ENCODE measurements at regions not wholly inside any gene's neighbourhood (a gene's known extent, or its start where the extent isn't known, plus 50 kb on each side); places are given as distances from the start of the nearest gene placed in this dataset.

DNA sequence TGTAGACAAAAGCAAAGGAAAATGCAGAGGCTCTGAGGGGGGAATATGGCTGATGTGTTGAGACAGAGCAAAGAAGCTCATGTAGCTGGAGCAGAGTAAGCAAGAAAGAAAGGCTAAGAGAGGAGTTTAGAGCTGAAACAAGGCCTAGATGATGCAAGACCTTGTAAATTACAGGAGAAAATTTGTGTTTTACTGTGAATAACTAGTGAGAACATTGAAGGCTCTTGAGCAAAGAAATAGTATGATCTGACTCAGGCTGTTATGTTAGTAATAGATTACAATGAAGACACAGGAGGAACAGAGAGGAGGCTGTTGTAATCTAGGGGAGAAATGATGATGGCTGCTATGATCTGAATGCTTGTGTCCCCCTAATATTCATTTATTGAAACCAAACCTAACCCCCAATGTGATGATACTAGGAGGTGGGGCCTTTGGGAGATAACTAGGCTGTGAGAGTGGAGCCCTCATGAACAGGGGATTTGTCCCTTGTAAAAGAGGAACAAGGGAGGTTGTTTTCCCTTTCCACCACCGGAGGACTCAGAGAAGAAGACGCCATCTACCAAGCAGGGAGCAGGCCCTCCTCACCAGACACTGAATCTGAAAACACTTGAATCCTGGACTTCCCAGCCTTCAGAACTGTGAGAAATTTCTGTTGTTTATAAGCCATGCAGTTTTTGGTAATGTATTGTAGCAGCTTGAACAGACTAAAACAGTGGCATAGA is 394.9 kb downstream of the HTR7 start:
- no peaks in the 10 kb centered on the region for H3K4me1 ChIP-seq (ENCODE audit: control insufficient read depth in 2 of 2, insufficient read depth in 2 of 2, low read length in 2 of 2)
- Mint-ChIP-seq H3K9me3 (peaks cover 0 to 3% (median 0%) of the 10 kb centered on the region in 11 donors), H3K27me3 (peaks cover 0 to 4% (median 0%) of the 10 kb centered on the region in 5 donors), H3K4me3 (no peak overlapping the region), H3K36me3 (no peaks in the 10 kb centered on the region), H3K27ac (no peak overlapping the region), H3K4me1 (no peaks in the 10 kb centered on the region)
- H3K27ac ChIP-seq (ENCODE audit: low read depth, low read length): no peak overlapping the region
- CTCF ChIA-PET: no interaction called here
- POLR2A ChIA-PET: no interaction called here
- H3K9me3 ChIP-seq (ENCODE audit: control insufficient read depth in 2 of 3, low read length in 3 of 3): no peaks in the 10 kb centered on the region
- H3K27me3 ChIP-seq (ENCODE audit: control insufficient read depth in 2 of 2, insufficient read depth in 2 of 2, low read length in 2 of 2): no peaks in the 10 kb centered on the region
- no peak for ATAC-seq
- H3K4me3 ChIP-seq (ENCODE audit: low read length): no peak overlapping the region
- intact Hi-C loops (cut with micrococcal nuclease): no loop called here
- no peak for DNase-seq
- H3K36me3 ChIP-seq (ENCODE audit: control insufficient read depth in 2 of 3, insufficient read depth in 3 of 3, low read length in 3 of 3): no peaks in the 10 kb centered on the region

DNA sequence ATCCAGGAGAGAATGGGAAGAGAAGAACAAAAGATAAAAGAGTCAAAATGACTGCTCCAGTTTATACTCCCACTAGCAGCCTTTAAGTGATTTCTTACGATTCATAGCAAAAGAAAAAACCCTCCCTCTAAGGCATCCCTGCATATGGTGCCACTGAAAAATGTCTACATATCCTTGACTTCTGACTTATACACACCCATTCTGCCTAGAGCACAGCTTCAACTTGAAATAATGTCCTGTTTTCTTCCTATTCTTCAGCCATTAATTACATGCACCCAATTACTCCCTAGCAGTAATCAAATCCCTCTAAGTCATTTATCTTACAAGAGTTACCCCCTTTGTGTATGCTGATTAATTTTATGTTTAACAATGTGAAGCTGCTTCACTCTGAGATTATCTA is 393.5 kb downstream of the HTR7 start:
- H3K9me3 ChIP-seq (ENCODE audit: control insufficient read depth in 2 of 3, low read length in 3 of 3): no peaks in the 10 kb centered on the region
- no peak overlapping the region for H3K27ac ChIP-seq (ENCODE audit: low read depth, low read length)
- H3K4me1 ChIP-seq (ENCODE audit: control insufficient read depth in 2 of 2, insufficient read depth in 2 of 2, low read length in 2 of 2): no peaks in the 10 kb centered on the region
- intact Hi-C loops (cut with micrococcal nuclease): no loop called here
- H3K4me3 Mint-ChIP-seq: no peak overlapping the region
- H3K36me3 ChIP-seq (ENCODE audit: control insufficient read depth in 2 of 3, insufficient read depth in 3 of 3, low read length in 3 of 3): no peaks in the 10 kb centered on the region
- H3K27me3 ChIP-seq (ENCODE audit: control insufficient read depth in 2 of 2, insufficient read depth in 2 of 2, low read length in 2 of 2): no peaks in the 10 kb centered on the region
- peaks cover 0 to 4% (median 0%) of the 10 kb centered on the region in 11 donors for H3K9me3 Mint-ChIP-seq
- DNase-seq: no peak
- H3K36me3 Mint-ChIP-seq: no peaks in the 10 kb centered on the region
- H3K4me3 ChIP-seq (ENCODE audit: low read length): no peak overlapping the region
- no peaks in the 10 kb centered on the region for H3K27me3 Mint-ChIP-seq
- ChIA-PET POLR2A (no interaction called here), CTCF (no interaction called here)
- no peaks in the 10 kb centered on the region for H3K4me1 Mint-ChIP-seq
- ATAC-seq: no peak
- no peak overlapping the region for H3K27ac Mint-ChIP-seq

DNA sequence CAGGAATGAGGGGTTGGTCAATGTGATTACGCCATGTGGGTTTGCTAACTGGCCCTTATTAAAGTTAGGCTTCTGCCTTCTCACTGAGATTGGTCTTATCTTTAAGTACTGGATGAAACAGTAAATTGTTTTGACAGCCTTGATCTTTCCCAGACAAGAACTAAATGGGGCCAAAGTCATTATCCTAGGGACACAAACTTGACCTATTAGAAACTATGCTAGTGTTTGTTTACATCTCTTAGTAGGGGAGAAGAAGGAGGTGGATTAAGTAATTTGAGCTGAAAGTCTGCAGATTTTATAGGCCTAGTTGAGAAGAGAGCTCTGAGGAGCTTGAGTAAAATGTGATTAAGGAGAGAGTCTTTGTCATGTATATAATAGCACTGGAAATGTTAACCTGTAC is 386.9 kb downstream of the HTR7 start:
- H3K4me1 Mint-ChIP-seq: no peaks in the 10 kb centered on the region

DNA sequence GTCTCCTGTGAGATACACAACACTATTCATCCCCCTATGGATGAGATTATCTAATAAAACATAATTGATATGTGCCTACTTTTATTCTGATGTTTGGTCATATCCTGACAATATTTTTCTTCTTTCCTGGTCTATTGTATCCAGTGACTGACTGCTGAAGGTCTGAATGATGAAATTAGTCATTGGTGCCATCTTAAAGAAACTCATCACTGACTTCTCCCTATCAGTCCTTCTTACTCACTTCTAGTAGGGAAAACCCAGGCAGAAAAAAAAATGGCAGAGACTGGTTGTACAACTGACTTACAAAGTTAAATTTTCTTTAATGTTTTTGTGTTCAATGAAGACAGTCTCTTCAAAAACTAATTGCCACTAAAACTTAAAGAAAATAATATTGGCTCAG is 377.4 kb downstream of the HTR7 start:
- Histone ChIP-seq H3K4me1 (ENCODE audit: control insufficient read depth in 2 of 2, insufficient read depth in 2 of 2, low read length in 2 of 2) (no peaks in the 10 kb centered on the region), H3K9me3 (ENCODE audit: control insufficient read depth in 2 of 3, low read length in 3 of 3) (no peaks in the 10 kb centered on the region), H3K27me3 (ENCODE audit: control insufficient read depth in 2 of 2, insufficient read depth in 2 of 2, low read length in 2 of 2) (no peaks in the 10 kb centered on the region), H3K27ac (ENCODE audit: low read depth, low read length) (no peak overlapping the region), H3K4me3 (ENCODE audit: low read length) (no peak overlapping the region), H3K36me3 (ENCODE audit: control insufficient read depth in 2 of 3, insufficient read depth in 3 of 3, low read length in 3 of 3) (no peaks in the 10 kb centered on the region)
- H3K4me3 Mint-ChIP-seq: no peak overlapping the region
- no peaks in the 10 kb centered on the region for H3K36me3 Mint-ChIP-seq
- CTCF ChIA-PET: no interaction called here
- peaks cover 0 to 13% (median 0%) of the 10 kb centered on the region in 11 donors for H3K9me3 Mint-ChIP-seq
- no peak overlapping the region for H3K27ac Mint-ChIP-seq
- H3K4me1 Mint-ChIP-seq: no peaks in the 10 kb centered on the region
- ATAC-seq (no peak), DNase-seq (no peak)
- POLR2A ChIA-PET: no interaction called here
- H3K27me3 Mint-ChIP-seq: no peaks in the 10 kb centered on the region
- intact Hi-C loops (cut with micrococcal nuclease): no loop called here

More for the DNA sequence above, 386.9 kb downstream of the HTR7 start:
- ChIA-PET POLR2A (no interaction called here), CTCF (no interaction called here)
- intact Hi-C loops (cut with micrococcal nuclease): no loop called here
- H3K4me1 ChIP-seq (ENCODE audit: control insufficient read depth in 2 of 2, insufficient read depth in 2 of 2, low read length in 2 of 2): no peaks in the 10 kb centered on the region
- ATAC-seq (no peak), DNase-seq (no peak)
- no peak overlapping the region for H3K27ac Mint-ChIP-seq
- no peak overlapping the region for H3K4me3 Mint-ChIP-seq
- H3K9me3 Mint-ChIP-seq: peaks cover 0 to 8% (median 3%) of the 10 kb centered on the region in 11 donors
- no peaks in the 10 kb centered on the region for H3K9me3 ChIP-seq (ENCODE audit: control insufficient read depth in 2 of 3, low read length in 3 of 3)
- H3K36me3 ChIP-seq (ENCODE audit: control insufficient read depth in 2 of 3, insufficient read depth in 3 of 3, low read length in 3 of 3): no peaks in the 10 kb centered on the region
- no peaks in the 10 kb centered on the region for H3K27me3 Mint-ChIP-seq
- H3K36me3 Mint-ChIP-seq: no peaks in the 10 kb centered on the region
- no peaks in the 10 kb centered on the region for H3K27me3 ChIP-seq (ENCODE audit: control insufficient read depth in 2 of 2, insufficient read depth in 2 of 2, low read length in 2 of 2)
- H3K4me3 ChIP-seq (ENCODE audit: low read length): no peak overlapping the region
- H3K27ac ChIP-seq (ENCODE audit: low read depth, low read length): no peak overlapping the region

DNA sequence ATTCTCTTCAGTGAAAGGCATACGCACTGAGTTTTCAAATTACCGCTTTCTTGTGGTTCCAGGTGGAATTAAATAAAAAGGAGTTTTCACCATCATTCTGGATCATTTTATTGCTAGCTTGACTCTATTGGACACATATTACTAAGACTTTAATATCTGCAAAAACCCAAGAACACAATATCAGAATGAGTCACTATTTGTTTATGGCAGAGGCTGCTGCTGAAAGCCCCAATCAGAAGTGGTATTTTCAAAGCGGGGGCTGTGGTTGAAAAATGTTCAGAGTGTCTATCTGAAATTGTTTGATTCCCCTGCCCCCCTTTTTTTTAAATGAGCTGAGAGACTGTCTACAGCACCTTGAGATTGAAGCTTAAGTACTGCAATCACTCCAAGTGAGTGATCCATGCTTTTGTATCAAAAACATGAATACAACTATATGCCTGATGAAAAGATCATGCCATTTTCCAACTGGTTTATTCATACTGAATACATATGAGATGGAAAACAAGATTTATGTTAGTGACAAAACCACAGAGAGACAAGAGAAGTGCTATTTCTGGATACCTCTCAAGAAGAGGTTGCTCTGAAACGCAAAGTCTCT is 376.4 kb downstream of the HTR7 start:
- ATAC-seq (no peak), DNase-seq (no peak)
- no peaks in the 10 kb centered on the region for H3K27me3 Mint-ChIP-seq
- CTCF ChIA-PET: no interaction called here
- no peaks in the 10 kb centered on the region for H3K36me3 ChIP-seq (ENCODE audit: control insufficient read depth in 2 of 3, insufficient read depth in 3 of 3, low read length in 3 of 3)
- intact Hi-C loops (cut with micrococcal nuclease): no loop called here
- no peaks in the 10 kb centered on the region for H3K9me3 ChIP-seq (ENCODE audit: control insufficient read depth in 2 of 3, low read length in 3 of 3)
- no peaks in the 10 kb centered on the region for H3K4me1 Mint-ChIP-seq
- H3K27ac ChIP-seq (ENCODE audit: low read depth, low read length): no peak overlapping the region
- H3K9me3 Mint-ChIP-seq: peaks cover 0 to 13% (median 0%) of the 10 kb centered on the region in 11 donors
- no peaks in the 10 kb centered on the region for H3K4me1 ChIP-seq (ENCODE audit: control insufficient read depth in 2 of 2, insufficient read depth in 2 of 2, low read length in 2 of 2)
- no peaks in the 10 kb centered on the region for H3K36me3 Mint-ChIP-seq
- POLR2A ChIA-PET: no interaction called here
- no peak overlapping the region for H3K4me3 Mint-ChIP-seq
- no peak overlapping the region for H3K4me3 ChIP-seq (ENCODE audit: low read length)
- no peaks in the 10 kb centered on the region for H3K27me3 ChIP-seq (ENCODE audit: control insufficient read depth in 2 of 2, insufficient read depth in 2 of 2, low read length in 2 of 2)
- no peak overlapping the region for H3K27ac Mint-ChIP-seq

DNA sequence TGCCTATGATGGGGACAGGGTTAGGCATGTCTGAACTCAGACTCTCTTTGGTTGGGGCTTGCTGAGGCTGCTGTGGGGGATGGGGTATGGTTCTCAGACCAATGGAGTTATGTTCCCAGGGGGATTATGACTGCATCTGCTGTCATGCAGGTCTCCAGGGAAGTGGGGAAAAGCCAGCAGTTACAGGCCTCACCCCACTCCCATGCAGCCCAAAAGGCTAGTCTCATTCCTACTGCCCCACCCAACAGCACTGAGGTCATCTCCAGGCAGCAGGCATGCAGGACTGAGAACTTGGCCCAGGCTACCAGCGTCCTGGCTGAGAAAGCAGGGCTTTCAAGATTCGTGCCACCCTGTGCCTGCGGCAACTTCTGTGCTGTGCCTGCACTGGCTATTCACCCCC is 373.3 kb downstream of the HTR7 start:
- H3K36me3 ChIP-seq (ENCODE audit: control insufficient read depth in 2 of 3, insufficient read depth in 3 of 3, low read length in 3 of 3): no peaks in the 10 kb centered on the region
- no peaks in the 10 kb centered on the region for H3K4me1 ChIP-seq (ENCODE audit: control insufficient read depth in 2 of 2, insufficient read depth in 2 of 2, low read length in 2 of 2)
- ATAC-seq (no peak), DNase-seq (no peak)
- Mint-ChIP-seq H3K9me3 (peaks cover 0 to 13% (median 0%) of the 10 kb centered on the region in 11 donors), H3K4me3 (no peak overlapping the region), H3K27me3 (peaks cover 0 to 9% (median 0%) of the 10 kb centered on the region in 5 donors), H3K27ac (no peak overlapping the region), H3K36me3 (no peaks in the 10 kb centered on the region), H3K4me1 (no peaks in the 10 kb centered on the region)
- H3K9me3 ChIP-seq (ENCODE audit: control insufficient read depth in 2 of 3, low read length in 3 of 3): no peaks in the 10 kb centered on the region
- no peaks in the 10 kb centered on the region for H3K27me3 ChIP-seq (ENCODE audit: control insufficient read depth in 2 of 2, insufficient read depth in 2 of 2, low read length in 2 of 2)
- POLR2A ChIA-PET: no interaction called here
- CTCF ChIA-PET: no interaction called here
- H3K4me3 ChIP-seq (ENCODE audit: low read length): no peak overlapping the region
- no peak overlapping the region for H3K27ac ChIP-seq (ENCODE audit: low read depth, low read length)
- intact Hi-C loops (cut with micrococcal nuclease): no loop called here

DNA sequence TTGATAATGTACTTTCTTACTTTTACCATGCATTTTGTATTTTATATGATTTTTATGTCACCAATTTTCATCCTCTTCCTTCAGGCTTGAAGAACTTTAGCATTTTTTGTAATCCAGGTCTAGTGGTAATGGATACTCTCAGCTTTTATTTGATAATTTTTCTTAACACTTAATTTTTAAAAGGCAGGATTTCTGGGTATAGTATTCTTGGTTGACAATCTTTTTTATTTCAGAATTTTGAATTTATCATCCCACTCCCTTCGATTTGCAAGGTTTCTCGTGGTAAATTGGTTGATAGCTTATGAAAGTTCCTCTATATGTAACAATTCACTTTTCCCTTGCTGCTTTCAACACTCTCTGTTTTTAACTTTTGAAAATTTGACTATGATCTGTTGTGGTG is 363.7 kb downstream of the HTR7 start:
- H3K9me3 Mint-ChIP-seq: peaks cover 8 to 51% (median 24%) of the 10 kb centered on the region in 11 donors
- H3K4me3 Mint-ChIP-seq: no peak overlapping the region
- no peak overlapping the region for H3K27ac ChIP-seq (ENCODE audit: low read depth, low read length)
- DNase-seq: no peak
- CTCF ChIA-PET: no interaction called here
- POLR2A ChIA-PET: no interaction called here
- no peaks in the 10 kb centered on the region for H3K4me1 ChIP-seq (ENCODE audit: control insufficient read depth in 2 of 2, insufficient read depth in 2 of 2, low read length in 2 of 2)
- H3K9me3 ChIP-seq (ENCODE audit: control insufficient read depth in 2 of 3, low read length in 3 of 3): peaks cover 0 to 11% (median 0%) of the 10 kb centered on the region in 3 experiments
- peaks cover 0 to 10% (median 0%) of the 10 kb centered on the region in 5 donors for H3K36me3 Mint-ChIP-seq
- no peak overlapping the region for H3K27ac Mint-ChIP-seq
- no peaks in the 10 kb centered on the region for H3K4me1 Mint-ChIP-seq
- no peak overlapping the region for H3K4me3 ChIP-seq (ENCODE audit: low read length)
- no peak for ATAC-seq
- H3K36me3 ChIP-seq (ENCODE audit: control insufficient read depth in 2 of 3, insufficient read depth in 3 of 3, low read length in 3 of 3): no peaks in the 10 kb centered on the region
- intact Hi-C loops (cut with micrococcal nuclease): no loop called here
- no peaks in the 10 kb centered on the region for H3K27me3 Mint-ChIP-seq
- H3K27me3 ChIP-seq (ENCODE audit: control insufficient read depth in 2 of 2, insufficient read depth in 2 of 2, low read length in 2 of 2): no peaks in the 10 kb centered on the region
